ENCODE measurements at regions not wholly inside any gene's neighbourhood (a gene's known extent, or its start where the extent isn't known, plus 50 kb on each side); places are given as distances from the start of the nearest gene placed in this dataset.

DNA sequence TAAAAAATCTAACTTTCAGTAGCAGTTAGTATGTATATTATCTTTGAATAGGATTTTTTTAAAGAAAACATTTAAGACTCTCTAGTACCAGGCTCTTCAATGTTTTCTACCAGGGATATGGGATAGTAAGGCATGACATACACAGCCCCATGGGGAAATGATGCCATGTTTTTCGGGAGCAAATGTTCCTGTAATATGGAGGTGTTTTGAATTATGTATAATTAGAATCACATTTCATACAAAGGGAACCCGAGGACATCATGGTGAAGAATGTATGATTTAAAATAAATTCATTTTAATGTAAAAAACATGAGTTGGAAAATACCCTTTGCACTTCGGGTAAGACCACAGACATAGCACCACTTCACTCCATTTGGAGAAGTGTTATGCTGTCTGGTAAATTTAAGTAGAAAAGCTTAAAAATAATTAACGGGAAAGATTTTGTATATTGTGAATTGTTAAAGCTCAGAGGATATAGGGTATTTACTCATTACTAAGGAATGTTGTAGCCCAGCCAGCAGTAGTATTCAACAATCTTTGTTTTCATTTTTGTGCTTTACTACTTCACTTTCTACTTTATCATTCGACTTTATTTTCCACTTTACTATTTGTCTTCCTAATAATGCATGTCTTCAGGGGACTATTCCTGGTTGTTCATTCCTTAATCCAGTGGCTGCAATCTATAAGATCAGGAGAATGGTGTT lies 2050.7 kb downstream of the ARAP2 start:
- no peak for DNase-seq

- DNase-seq: no peak
Observed at GRCh38 chr4:34194585-34194984, 2049.7 kb downstream of the ARAP2 start.

DNA sequence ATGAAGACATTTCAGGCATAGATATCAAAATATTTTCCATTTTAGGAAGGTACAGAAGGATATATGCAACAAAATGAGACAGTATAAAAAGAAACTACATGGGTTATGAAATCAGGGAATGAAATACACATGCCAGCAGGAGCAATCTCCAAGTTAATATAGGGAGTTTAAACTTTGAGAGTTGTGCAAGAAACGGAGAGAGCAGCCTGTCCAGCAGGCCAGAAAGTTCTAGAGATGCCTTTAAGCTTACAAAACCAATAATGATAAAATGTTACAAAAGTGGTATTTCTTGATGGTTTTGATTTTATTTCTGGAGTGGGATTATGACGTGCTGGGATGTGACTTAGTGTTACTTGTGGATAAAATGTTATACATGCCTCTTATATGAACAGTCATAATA lies 2047.9 kb downstream of the ARAP2 start:
- DNase-seq: no peak

- no peak for DNase-seq
Observed at GRCh38 chr4:34198966-34199365, 2045.3 kb downstream of the ARAP2 start.

DNA sequence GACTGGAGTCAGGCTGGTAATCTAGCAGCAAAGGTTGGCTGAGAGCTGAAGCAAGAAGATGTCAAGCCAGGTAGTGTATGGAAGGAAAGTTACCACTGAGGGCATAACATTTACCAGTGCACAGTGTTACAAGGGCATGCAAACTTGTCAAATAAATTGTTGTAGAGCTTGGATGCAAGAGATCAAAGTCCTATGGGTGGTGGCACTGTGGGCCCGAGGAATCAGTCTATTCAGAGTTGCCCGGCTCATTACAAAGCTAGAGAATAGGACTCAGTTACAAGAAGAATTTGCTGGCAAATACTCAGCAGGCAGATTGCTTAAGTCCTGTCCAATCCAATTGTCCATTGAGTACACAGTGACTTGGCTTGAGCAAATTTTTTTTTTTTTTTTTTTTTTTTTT lies 2043.8 kb downstream of the ARAP2 start:
- DNase-seq: no peak

DNA sequence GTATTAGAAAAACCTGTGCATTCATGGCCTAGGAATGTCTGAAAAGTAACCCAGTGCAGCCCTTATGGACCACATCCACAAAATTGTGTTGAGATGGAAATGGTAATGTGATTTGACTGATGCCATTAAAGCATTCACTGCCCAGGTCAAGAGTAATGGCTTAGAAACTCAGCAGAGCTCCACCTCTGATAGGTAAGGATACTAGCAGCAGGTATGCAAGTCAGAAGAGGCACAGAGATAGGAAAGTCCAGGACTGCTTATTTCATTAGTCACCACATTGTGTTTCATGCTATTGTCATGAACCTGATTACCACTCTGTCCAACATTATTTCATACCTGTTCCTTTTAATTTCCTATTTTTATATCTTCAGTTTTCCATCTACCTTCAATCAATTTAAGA lies 2042.2 kb downstream of the ARAP2 start:
- no peak for DNase-seq

DNA sequence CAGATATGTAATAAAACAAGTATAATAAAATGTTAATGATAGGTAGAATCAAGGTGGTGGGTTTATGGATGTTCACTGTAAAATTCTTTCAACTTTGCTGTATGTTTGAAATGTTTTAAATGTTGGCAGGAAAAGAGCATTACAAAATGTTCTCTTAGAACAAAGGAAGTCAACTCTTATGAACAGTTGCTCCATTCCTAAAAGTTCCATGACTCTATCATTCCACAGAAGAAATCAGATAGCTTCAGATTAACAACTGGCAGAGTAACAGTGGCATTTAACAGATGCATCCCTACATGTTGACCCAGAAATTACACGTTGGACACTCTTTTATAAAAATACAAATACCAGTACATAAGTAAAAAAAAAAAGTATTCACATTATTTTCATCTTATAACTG lies 2023.7 kb downstream of the ARAP2 start:
- DNase-seq: no peak

DNA sequence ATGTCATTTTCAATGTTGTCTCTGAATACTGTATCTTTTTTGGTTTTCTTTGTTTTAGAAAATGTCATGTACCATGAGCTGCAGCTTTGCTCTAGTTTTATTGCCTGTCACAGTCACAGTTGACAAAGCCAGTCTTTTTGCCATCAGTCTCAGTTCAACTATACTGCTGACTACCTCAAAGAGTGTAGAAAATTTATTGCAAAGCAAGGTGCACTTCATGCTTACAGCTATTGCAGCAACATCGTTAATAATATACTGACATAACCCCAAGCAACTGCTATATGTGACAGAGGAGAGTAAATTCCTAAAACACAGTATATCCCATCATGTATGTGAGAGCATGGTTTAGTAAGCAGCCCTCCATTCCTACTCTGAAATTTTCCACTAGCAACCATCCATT lies 2022.3 kb downstream of the ARAP2 start:
- no peak for DNase-seq

DNA sequence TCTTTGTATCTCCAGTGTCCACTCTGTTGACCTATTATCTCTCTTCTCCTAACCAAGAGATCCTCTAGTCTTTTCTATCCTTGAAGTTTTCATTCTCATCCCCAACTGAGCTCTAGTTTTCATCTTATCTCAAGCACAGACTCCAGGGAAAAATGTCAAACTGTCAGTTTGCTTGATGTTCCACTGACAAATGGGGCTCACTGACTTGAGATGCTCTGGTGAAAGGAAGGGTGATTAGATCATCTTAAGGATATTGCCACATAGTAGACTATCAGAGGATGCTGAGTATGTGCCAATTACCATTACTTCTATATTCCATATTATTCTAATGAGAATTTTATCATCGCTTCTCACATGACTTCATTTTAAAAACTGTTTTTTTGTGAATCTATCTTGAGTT lies 2008.2 kb downstream of the ARAP2 start:
- DNase-seq: no peak

DNA sequence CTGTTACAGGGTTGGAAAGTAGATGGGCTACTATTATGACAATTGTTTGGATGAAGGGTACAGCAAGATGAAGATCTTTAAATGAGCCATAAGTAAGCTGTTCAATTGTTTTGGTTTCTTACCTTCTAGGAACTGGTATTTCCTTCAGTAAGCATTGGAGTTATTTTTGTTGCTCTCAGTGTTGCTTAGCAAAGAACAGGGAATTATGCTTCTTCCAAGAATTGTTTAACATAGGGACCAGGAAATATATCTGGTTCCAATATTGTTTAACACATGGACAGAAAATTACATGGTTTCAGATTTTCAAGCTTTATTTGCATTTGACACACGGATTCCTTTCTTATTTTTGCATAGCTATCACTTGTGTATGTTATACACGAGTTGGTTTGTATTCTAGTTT lies 1999.0 kb downstream of the ARAP2 start:
- DNase-seq: no peak

GRCh38 chr4:34250562-34250961 lies 1993.8 kb downstream of the ARAP2 start:
- no peak for DNase-seq

GRCh38 chr4:34253239-34253638 lies 1991.1 kb downstream of the ARAP2 start:
- DNase-seq: no peak

DNA sequence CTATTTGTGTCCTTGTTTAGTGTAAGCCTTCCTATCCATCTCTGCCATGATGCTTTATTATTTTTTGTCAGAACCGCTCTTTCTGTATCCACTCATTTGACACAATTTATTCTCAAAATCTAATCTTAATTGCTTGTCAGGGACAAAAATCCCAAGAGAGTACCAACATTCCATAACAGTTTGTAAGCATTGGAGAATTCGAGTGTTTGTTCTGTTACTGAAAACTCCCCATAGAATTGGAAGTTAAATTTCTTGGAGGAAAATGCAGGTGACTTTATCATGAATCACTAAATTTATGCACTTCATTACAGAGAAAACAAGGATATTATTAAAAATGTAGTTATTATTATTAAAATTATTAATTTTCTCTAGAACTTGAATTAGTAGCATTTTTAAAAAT lies 1986.1 kb downstream of the ARAP2 start:
- no peak for DNase-seq

- no peak for DNase-seq
Observed at GRCh38 chr4:34261799-34262314, 1982.5 kb downstream of the ARAP2 start.

GRCh38 chr4:34269613-34270012 lies 1974.7 kb downstream of the ARAP2 start:
- DNase-seq: no peak

DNA sequence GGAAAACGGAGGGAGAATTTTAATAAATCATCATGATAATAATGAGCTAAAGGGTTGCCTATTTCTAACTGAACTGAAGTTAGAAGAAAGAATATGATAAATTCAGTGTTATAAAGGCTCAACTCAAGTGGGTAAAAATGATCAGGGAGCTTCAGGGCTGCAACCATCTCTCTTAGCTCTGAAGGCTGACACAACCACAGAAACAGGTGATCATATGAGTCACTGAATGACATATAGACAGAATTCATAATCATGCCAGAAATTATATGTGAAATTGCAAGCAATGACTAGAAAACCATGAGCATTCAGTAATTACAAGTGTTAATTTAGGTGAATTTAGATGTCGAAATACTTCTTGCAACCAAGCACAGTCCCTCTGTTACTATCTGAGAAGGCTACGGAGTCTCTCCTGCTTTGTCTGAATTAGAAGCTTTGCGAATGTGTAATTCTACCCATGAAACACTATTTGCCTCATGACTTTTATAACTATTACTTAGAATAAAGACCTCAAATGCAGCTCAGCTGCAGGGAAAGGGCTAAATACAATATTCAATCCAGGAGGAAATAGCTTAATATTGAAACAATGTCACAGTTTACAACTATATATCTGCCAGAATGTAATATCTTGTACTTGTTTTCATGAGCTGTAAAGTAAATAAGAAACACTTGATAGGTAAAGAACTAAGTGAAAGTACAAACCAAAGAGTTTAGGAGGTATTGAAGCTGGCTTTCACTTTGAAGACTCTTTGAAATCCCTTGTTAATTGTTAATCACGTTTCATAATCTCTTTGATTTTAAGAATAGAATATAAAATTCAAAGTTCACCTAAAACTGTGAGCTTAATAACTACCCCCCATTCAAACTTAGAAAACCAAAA lies 1972.6 kb downstream of the ARAP2 start:
- no peak for DNase-seq

DNA sequence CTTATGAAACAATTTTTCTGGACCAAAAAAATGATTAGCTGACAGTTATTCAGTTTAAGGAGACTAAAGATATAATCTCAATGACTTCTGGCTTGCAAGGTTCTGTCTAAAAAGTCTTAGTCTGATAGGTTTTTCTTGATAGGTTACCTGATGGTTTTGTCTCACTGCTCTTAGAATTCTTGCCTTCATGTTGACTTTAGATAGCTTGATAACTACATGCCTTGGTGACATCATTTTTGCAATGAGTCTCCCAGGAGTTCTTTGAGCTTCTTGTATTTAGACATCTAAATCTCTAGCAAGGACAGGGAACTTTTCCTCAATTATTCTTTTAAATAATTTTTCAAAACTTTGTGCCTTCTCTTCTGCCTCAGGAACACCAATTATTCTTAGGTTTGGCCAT lies 1965.3 kb downstream of the ARAP2 start:
- DNase-seq: no peak

DNA sequence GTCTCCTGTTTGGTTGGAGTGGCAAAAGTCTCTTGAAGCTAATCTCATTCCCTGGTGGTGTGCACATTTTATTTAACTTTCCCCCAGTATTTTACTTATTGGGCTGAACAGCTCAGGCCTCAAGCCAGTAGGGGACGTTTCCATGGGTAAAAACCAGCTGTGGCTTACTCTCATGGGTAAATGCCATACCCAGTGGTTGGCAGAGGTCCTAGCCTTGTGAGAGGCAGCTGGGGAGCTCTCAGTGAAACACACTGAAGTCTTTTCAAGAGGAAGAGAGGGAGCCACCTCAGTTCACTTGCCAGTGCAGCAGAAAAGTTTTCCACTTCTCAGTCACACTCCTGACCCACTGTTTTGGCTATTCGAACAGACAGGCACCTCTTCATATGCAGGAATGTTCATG lies 1964.2 kb downstream of the ARAP2 start:
- DNase-seq: no peak

DNA sequence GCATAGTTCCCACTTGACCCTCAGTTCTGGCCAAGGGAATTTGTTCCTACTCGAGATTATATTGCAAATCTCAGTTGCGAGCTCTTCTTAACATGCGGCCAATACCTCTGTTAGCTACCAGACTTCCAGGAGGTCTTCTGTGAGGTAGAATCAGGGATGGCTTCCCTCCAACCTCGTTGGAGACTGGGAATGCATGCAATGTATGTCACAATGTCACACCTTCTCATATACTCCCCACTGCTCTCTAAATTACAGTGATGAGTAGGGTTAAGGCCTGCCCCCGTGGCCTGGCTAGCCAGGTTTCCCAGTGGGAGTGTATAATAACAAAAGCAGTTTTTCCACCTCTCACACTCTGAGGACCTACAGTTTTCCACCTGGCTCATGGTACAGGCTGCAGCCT lies 1962.5 kb downstream of the ARAP2 start:
- no peak for DNase-seq

- no peak for DNase-seq
Observed at GRCh38 chr4:34289489-34289888, 1954.8 kb downstream of the ARAP2 start.

- no peak for DNase-seq
Observed at GRCh38 chr4:34289962-34290361, 1954.4 kb downstream of the ARAP2 start.

DNA sequence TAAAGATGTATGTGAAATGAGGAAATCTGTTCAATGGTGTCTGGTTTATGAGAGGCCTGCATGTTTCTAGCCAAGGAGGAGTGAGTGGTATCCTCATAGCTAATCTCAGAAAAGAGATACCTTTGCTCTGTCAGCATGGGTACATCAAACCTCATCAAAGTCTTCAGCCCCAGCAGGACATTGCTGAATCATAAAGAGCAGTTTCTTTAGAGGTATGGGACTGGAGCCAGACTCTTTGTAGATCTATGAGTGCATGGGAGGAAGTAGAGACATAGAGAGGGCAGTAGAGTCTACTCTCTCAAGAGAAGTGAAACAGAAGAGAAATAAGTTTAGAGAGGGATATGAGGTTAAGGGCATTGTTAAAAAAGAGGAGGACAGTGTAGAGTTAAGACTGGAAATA lies 1950.9 kb downstream of the ARAP2 start:
- DNase-seq: no peak

DNA sequence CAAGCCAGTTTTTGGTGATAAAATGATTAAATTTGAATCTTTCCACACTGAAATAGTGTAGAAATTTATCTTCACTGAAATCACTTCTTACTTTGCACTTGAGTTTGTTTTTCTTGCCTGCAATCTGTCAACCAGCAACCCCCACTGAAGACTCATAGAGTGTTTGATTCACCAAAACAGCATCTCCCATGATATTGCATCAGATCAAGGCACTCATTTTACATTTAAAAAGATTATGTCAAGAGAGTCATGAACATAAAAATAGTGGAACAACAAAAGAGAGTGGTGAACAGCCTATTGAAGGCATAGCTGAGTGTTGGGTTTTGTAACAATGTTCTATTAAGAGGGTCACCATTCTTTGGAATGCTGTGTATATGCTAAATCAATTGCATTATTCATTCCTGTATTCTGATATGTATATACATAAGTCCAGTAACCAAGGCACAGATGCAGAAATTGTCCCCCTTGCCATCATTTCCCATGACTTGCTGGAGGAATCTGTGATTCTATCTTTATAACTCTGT lies 1934.9 kb downstream of the ARAP2 start:
- DNase-seq: no peak

DNA sequence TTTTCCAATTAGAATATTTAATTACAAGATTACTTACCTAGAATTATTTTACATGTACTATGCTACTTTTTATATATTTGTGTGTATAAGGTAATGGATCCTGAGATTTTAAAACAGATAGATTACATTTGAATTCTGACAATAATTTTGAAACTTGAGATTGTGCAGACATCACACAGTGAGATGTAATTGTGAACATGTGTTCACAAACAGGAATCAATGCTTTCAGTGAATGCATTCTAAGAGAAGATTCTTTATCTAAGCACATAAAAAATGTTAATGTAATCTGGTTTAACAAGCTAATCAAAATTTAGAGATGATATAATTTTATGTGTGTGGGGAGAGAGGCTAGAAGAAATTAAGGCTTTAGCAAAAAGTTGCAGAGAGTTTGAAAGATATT lies 1925.5 kb downstream of the ARAP2 start:
- DNase-seq: no peak
